ENCODE measurements at regions not wholly inside any gene's neighbourhood (a gene's known extent, or its start where the extent isn't known, plus 50 kb on each side); places are given as distances from the start of the nearest gene placed in this dataset.

DNA sequence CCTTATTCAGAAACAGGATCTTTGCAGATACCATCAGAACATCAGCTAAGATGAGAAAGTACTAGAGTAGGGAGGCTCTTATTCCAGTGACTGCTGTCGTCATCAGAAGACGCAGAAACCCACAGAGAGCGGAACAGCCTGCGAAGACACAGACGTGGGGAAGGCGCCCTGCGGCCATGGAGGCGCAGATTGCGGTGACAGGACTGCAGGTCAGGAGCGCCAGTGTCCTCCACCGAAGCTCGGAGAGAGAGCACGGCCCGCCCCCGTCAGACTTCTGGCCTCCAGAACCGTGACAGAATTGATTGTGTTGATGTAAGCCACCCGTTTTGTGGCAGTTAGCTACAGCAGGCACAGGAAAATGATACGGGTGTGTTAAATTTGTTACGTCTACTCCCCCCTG lies 275.5 kb downstream of the EFNB2 start (continued):
- TF ChIP-seq, protein P1, sequence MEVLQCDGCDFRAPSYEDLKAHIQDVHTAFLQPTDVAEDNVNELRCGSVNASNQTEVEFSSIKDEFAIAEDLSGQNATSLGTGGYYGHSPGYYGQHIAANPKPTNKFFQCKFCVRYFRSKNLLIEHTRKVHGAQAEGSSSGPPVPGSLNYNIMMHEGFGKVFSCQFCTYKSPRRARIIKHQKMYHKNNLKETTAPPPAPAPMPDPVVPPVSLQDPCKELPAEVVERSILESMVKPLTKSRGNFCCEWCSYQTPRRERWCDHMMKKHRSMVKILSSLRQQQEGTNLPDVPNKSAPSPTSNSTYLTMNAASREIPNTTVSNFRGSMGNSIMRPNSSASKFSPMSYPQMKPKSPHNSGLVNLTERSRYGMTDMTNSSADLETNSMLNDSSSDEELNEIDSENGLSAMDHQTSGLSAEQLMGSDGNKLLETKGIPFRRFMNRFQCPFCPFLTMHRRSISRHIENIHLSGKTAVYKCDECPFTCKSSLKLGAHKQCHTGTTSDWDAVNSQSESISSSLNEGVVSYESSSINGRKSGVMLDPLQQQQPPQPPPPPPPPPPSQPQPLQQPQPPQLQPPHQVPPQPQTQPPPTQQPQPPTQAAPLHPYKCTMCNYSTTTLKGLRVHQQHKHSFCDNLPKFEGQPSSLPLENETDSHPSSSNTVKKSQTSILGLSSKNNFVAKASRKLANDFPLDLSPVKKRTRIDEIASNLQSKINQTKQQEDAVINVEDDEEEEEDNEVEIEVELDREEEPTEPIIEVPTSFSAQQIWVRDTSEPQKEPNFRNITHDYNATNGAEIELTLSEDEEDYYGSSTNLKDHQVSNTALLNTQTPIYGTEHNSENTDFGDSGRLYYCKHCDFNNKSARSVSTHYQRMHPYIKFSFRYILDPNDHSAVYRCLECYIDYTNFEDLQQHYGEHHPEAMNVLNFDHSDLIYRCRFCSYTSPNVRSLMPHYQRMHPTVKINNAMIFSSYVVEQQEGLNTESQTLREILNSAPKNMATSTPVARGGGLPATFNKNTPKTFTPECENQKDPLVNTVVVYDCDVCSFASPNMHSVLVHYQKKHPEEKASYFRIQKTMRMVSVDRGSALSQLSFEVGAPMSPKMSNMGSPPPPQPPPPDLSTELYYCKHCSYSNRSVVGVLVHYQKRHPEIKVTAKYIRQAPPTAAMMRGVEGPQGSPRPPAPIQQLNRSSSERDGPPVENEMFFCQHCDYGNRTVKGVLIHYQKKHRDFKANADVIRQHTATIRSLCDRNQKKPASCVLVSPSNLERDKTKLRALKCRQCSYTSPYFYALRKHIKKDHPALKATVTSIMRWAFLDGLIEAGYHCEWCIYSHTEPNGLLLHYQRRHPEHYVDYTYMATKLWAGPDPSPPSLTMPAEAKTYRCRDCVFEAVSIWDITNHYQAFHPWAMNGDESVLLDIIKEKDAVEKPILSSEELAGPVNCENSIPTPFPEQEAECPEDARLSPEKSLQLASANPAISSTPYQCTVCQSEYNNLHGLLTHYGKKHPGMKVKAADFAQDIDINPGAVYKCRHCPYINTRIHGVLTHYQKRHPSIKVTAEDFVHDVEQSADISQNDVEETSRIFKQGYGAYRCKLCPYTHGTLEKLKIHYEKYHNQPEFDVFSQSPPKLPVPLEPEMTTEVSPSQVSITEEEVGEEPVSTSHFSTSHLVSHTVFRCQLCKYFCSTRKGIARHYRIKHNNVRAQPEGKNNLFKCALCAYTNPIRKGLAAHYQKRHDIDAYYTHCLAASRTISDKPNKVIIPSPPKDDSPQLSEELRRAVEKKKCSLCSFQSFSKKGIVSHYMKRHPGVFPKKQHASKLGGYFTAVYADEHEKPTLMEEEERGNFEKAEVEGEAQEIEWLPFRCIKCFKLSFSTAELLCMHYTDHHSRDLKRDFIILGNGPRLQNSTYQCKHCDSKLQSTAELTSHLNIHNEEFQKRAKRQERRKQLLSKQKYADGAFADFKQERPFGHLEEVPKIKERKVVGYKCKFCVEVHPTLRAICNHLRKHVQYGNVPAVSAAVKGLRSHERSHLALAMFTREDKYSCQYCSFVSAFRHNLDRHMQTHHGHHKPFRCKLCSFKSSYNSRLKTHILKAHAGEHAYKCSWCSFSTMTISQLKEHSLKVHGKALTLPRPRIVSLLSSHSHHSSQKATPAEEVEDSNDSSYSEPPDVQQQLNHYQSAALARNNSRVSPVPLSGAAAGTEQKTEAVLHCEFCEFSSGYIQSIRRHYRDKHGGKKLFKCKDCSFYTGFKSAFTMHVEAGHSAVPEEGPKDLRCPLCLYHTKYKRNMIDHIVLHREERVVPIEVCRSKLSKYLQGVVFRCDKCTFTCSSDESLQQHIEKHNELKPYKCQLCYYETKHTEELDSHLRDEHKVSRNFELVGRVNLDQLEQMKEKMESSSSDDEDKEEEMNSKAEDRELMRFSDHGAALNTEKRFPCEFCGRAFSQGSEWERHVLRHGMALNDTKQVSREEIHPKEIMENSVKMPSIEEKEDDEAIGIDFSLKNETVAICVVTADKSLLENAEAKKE (CRISPR knock-in tag; IDR thresholded peaks at IDR 0.05), result no peak
- TF ChIP-seq, protein P2, sequence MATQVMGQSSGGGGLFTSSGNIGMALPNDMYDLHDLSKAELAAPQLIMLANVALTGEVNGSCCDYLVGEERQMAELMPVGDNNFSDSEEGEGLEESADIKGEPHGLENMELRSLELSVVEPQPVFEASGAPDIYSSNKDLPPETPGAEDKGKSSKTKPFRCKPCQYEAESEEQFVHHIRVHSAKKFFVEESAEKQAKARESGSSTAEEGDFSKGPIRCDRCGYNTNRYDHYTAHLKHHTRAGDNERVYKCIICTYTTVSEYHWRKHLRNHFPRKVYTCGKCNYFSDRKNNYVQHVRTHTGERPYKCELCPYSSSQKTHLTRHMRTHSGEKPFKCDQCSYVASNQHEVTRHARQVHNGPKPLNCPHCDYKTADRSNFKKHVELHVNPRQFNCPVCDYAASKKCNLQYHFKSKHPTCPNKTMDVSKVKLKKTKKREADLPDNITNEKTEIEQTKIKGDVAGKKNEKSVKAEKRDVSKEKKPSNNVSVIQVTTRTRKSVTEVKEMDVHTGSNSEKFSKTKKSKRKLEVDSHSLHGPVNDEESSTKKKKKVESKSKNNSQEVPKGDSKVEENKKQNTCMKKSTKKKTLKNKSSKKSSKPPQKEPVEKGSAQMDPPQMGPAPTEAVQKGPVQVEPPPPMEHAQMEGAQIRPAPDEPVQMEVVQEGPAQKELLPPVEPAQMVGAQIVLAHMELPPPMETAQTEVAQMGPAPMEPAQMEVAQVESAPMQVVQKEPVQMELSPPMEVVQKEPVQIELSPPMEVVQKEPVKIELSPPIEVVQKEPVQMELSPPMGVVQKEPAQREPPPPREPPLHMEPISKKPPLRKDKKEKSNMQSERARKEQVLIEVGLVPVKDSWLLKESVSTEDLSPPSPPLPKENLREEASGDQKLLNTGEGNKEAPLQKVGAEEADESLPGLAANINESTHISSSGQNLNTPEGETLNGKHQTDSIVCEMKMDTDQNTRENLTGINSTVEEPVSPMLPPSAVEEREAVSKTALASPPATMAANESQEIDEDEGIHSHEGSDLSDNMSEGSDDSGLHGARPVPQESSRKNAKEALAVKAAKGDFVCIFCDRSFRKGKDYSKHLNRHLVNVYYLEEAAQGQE (IDR thresholded peaks at IDR 0.05; ENCODE audit: unreplicated experiment), result no peak
- no peak for TF ChIP-seq CREB1 (CRISPR knock-in tag; IDR thresholded peaks at IDR 0.05; ENCODE audit: low read depth)

DNA sequence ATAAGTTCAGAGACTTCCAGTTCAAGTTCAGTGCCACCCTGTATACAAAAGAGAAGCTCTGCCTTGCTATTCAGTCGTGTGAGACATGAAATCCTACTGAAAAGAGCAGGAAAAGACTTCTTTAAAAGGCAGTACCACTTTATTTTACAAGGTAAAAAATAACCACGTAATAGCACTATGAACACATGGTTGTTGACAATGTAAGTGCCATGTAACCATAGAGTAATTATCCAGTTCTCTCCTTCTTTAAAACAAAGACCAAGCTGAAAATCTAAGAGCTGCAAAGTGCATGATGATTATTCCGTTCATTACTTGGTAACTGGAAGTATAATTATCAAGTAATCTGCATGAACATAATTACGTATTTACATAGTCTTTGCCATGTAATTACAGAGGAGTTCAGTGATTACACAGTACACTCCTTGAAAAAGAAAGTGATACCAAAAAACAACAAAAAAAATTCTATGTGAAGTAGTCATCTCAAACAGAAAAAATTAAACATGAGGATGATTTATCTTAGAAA lies 288.7 kb downstream of the EFNB2 start:
- ATAC-seq (no peak), DNase-seq (ENCODE audit: low spot score) (no peak)
- Mint-ChIP-seq H3K4me3 (no peak overlapping the region), H3K4me1 (peaks cover 15% of the 10 kb centered on the region), H3K36me3 (ENCODE audit: low read depth) (no peaks in the 10 kb centered on the region), H3K27ac (no peak overlapping the region), H3K27me3 (ENCODE audit: insufficient read depth, low read depth, poor library complexity) (peaks cover 5% of the 10 kb centered on the region), H3K9me3 (no peaks in the 10 kb centered on the region)
- Histone ChIP-seq H3K4me3 (no peak overlapping the region), H3K9me2 (ENCODE audit: insufficient read depth) (no peaks in the 10 kb centered on the region), H3K36me3 (ENCODE audit: insufficient read depth) (no peaks in the 10 kb centered on the region), H4K20me1 (replicated peaks; ENCODE audit: insufficient read depth) (no peaks in the 10 kb centered on the region), H3K4me2 (no peak overlapping the region), H3K27ac (ENCODE audit: low read depth) (no peak overlapping the region), H2AFZ (no peak overlapping the region), H3K4me1 (ENCODE audit: insufficient read depth) (peaks cover 7% of the 10 kb centered on the region; the same call in 1 of the 2 replicates), H3F3A (replicated peaks; ENCODE audit: low read depth) (no peaks in the 10 kb centered on the region), H3K27me3 (ENCODE audit: insufficient read depth) (no peaks in the 10 kb centered on the region), H3K79me2 (replicated peaks; ENCODE audit: insufficient read depth) (no peaks in the 10 kb centered on the region)
- TF ChIP-seq EZH2 (IDR thresholded peaks at IDR 0.05; ENCODE audit: low read depth, unreplicated experiment) (no peak), CREB1 (CRISPR knock-in tag; IDR thresholded peaks at IDR 0.05; ENCODE audit: low read depth) (no peak), NANOG (IDR thresholded peaks at IDR 0.05; ENCODE audit: borderline replicate concordance) (no peak)
- TF ChIP-seq, protein P3, sequence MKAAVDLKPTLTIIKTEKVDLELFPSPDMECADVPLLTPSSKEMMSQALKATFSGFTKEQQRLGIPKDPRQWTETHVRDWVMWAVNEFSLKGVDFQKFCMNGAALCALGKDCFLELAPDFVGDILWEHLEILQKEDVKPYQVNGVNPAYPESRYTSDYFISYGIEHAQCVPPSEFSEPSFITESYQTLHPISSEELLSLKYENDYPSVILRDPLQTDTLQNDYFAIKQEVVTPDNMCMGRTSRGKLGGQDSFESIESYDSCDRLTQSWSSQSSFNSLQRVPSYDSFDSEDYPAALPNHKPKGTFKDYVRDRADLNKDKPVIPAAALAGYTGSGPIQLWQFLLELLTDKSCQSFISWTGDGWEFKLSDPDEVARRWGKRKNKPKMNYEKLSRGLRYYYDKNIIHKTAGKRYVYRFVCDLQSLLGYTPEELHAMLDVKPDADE (IDR thresholded peaks at IDR 0.05), result no peak
- TF ChIP-seq, protein P2 (IDR thresholded peaks at IDR 0.05; ENCODE audit: unreplicated experiment), result no peak

Measured in GM23338 (cell line).